ENCODE measurements at regions not wholly inside any gene's neighbourhood (a gene's known extent, or its start where the extent isn't known, plus 50 kb on each side); places are given as distances from the start of the nearest gene placed in this dataset.

DNA sequence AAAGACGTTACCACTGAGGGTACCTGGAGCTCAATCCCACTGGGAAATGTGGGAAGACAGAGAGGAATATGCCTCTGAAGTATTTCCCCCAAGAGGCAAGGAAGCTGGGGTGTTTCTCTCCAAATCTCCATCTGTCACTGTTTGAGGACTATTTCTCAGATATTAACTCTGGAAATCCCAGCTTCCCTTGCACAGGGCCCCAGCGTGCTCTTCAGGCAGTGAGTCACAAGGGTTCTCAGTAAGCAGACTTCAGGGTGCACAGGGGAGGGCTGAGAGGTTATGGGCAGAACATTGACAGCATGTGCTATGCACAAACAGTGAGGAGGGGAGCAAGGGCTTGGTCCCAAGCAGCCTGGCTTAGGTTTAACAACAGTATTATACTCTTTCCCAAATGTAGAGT, 60.9 kb upstream of the EED start:
- TF ChIP-seq, protein P1, sequence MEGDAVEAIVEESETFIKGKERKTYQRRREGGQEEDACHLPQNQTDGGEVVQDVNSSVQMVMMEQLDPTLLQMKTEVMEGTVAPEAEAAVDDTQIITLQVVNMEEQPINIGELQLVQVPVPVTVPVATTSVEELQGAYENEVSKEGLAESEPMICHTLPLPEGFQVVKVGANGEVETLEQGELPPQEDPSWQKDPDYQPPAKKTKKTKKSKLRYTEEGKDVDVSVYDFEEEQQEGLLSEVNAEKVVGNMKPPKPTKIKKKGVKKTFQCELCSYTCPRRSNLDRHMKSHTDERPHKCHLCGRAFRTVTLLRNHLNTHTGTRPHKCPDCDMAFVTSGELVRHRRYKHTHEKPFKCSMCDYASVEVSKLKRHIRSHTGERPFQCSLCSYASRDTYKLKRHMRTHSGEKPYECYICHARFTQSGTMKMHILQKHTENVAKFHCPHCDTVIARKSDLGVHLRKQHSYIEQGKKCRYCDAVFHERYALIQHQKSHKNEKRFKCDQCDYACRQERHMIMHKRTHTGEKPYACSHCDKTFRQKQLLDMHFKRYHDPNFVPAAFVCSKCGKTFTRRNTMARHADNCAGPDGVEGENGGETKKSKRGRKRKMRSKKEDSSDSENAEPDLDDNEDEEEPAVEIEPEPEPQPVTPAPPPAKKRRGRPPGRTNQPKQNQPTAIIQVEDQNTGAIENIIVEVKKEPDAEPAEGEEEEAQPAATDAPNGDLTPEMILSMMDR (IDR thresholded peaks at IDR 0.05): no peak
- Histone ChIP-seq H3K9me3 (ENCODE audit: control insufficient read depth, insufficient read depth, low read length) (no peaks in the 10 kb centered on the region), H3K4me3 (ENCODE audit: low read length) (no peak overlapping the region), H3K36me3 (ENCODE audit: control insufficient read depth, insufficient read depth, low read length) (no peaks in the 10 kb centered on the region), H3K4me1 (ENCODE audit: control insufficient read depth, insufficient read depth, low read length) (peaks cover 10% of the 10 kb centered on the region), H3K27me3 (ENCODE audit: control insufficient read depth, insufficient read depth, low read length) (no peaks in the 10 kb centered on the region), H3K27ac (ENCODE audit: low read length) (no peak overlapping the region)
- WGBS (ENCODE audit: insufficient coverage): 72% methylated on average over 2 of the region's 2 CpGs
- no peak overlapping the region for H3K27ac Mint-ChIP-seq
- H3K27me3 Mint-ChIP-seq (ENCODE audit: low read depth in 2 of 2): no peaks in the 10 kb centered on the region
- no peaks in the 10 kb centered on the region for H3K4me1 Mint-ChIP-seq
- H3K36me3 Mint-ChIP-seq: no peaks in the 10 kb centered on the region
- no peaks in the 10 kb centered on the region for H3K9me3 Mint-ChIP-seq
- DNase-seq (no peak), ATAC-seq (peak in 1 of 3 donors; percentile 31)
- no peak overlapping the region for H3K4me3 Mint-ChIP-seq
- intact Hi-C loops (cut with micrococcal nuclease): no loop called here

DNA sequence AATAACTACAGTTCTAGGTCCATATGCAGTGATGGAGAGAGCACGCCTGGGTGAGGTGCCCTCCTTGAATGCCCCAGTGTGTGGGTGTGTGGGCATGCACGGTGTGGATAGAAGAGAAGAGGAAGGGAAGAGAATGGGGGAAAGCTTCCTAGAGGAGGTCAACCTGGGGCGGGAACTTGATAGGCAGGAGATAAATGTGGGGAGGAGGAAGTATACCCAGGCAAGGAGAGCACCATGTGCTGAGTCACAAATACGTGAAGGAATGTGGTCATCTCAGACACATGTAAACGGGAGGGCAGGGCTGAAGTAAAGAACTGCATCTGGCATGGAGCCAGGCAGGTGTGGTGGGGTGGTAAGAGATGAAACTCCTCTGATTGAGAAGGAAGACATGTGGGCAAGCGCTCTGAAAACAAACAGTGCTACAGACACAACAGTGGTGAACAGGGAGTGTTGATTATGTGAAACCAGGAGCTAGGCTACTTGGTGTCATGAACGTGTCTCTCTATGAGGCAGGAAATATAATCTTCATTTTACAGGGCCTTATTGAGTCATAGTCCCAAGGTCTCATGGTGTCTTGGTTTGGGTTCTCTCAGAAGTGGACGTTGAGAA, 61.5 kb upstream of the EED start:
- Histone ChIP-seq H3K36me3 (ENCODE audit: control insufficient read depth, insufficient read depth, low read length) (no peaks in the 10 kb centered on the region), H3K4me1 (ENCODE audit: control insufficient read depth, insufficient read depth, low read length) (peaks cover 10% of the 10 kb centered on the region), H3K27ac (ENCODE audit: low read length) (no peak overlapping the region), H3K27me3 (ENCODE audit: control insufficient read depth, insufficient read depth, low read length) (no peaks in the 10 kb centered on the region), H3K4me3 (ENCODE audit: low read length) (no peak overlapping the region), H3K9me3 (ENCODE audit: control insufficient read depth, insufficient read depth, low read length) (no peaks in the 10 kb centered on the region)
- DNase-seq (peak in 1 of 2 donors; percentile 50), ATAC-seq (peak in 2 of 3 donors; percentile 47 to 81)
- intact Hi-C loops (cut with micrococcal nuclease): no loop called here
- Mint-ChIP-seq H3K9me3 (no peaks in the 10 kb centered on the region), H3K4me3 (no peak overlapping the region), H3K27ac (no peak overlapping the region), H3K27me3 (ENCODE audit: low read depth in 2 of 2) (no peaks in the 10 kb centered on the region), H3K4me1 (no peaks in the 10 kb centered on the region), H3K36me3 (no peaks in the 10 kb centered on the region)
- WGBS (ENCODE audit: insufficient coverage): 38% methylated on average over 8 of the region's 8 CpGs
- TF ChIP-seq, protein P1 (IDR thresholded peaks at IDR 0.05): no peak

DNA sequence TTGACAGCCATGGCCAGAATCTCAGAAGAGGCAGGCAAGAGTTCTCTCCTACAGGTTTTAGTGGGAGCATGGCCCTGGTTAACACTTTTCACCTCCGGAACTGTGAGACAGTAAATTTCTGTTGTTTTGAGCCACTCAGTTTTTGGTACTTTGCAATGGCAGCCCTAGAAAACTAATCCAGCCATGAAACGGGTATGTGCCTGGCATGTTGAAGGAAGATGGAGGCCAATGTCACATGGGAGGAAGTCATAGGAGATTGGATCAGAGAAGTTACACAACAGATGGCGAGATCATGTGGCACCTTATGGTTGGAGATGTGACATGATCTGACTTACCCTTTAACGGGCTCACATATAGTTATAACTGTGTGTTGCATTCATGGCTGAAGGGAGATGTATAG, 63.2 kb upstream of the EED start:
- H3K36me3 ChIP-seq (ENCODE audit: control insufficient read depth, insufficient read depth, low read length): no peaks in the 10 kb centered on the region
- no peaks in the 10 kb centered on the region for H3K9me3 ChIP-seq (ENCODE audit: control insufficient read depth, insufficient read depth, low read length)
- H3K27me3 ChIP-seq (ENCODE audit: control insufficient read depth, insufficient read depth, low read length): no peaks in the 10 kb centered on the region
- H3K4me3 Mint-ChIP-seq: no peak overlapping the region
- H3K4me1 ChIP-seq (ENCODE audit: control insufficient read depth, insufficient read depth, low read length): peaks cover 10% of the 10 kb centered on the region
- H3K27ac ChIP-seq (ENCODE audit: low read length): no peak overlapping the region
- TF ChIP-seq, protein P1 (IDR thresholded peaks at IDR 0.05): no peak
- intact Hi-C loops (cut with micrococcal nuclease): no loop called here
- H3K9me3 Mint-ChIP-seq: no peaks in the 10 kb centered on the region
- H3K4me3 ChIP-seq (ENCODE audit: low read length): no peak overlapping the region
- H3K27ac Mint-ChIP-seq: no peak overlapping the region
- 96% methylated on average over 3 of the region's 4 CpGs for WGBS (ENCODE audit: insufficient coverage)
- ATAC-seq: no peak
- no peak for DNase-seq
- H3K27me3 Mint-ChIP-seq (ENCODE audit: low read depth in 2 of 2): no peaks in the 10 kb centered on the region
- H3K36me3 Mint-ChIP-seq: no peaks in the 10 kb centered on the region
- peaks cover 0 to under 1% of the 10 kb centered on the region in 2 donors for H3K4me1 Mint-ChIP-seq

DNA sequence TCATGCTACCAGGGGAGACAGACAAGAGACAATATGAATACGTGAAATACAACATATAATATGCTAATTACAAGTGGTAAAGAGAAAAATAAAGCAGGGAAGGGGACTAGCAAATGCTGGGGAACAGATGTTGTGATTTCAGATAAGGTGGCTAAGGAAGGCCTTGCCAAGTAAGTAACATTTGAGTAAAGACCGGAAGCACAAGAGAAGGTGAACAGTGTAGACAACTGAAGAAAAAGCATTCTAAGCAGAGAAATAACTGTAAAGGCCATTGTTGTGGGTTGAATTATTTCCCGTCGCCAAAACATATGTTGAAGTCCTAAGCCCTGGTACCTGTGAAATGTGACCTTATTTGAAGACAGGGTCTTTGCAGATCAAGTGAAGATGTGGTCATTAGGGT, 63.7 kb upstream of the EED start:
- Mint-ChIP-seq H3K27ac (no peak overlapping the region), H3K4me1 (peaks cover 0 to 6% of the 10 kb centered on the region in 2 donors), H3K9me3 (no peaks in the 10 kb centered on the region), H3K4me3 (no peak overlapping the region), H3K27me3 (ENCODE audit: low read depth in 2 of 2) (peaks cover 0 to under 1% of the 10 kb centered on the region in 2 donors), H3K36me3 (no peaks in the 10 kb centered on the region)
- 55% methylated on average over 3 of the region's 4 CpGs for WGBS (ENCODE audit: insufficient coverage)
- intact Hi-C loops (cut with micrococcal nuclease): no loop called here
- H3K27ac ChIP-seq (ENCODE audit: low read length): no peak overlapping the region
- ATAC-seq (no peak), DNase-seq (no peak)
- no peaks in the 10 kb centered on the region for H3K27me3 ChIP-seq (ENCODE audit: control insufficient read depth, insufficient read depth, low read length)
- no peaks in the 10 kb centered on the region for H3K36me3 ChIP-seq (ENCODE audit: control insufficient read depth, insufficient read depth, low read length)
- H3K9me3 ChIP-seq (ENCODE audit: control insufficient read depth, insufficient read depth, low read length): no peaks in the 10 kb centered on the region
- H3K4me3 ChIP-seq (ENCODE audit: low read length): no peak overlapping the region
- TF ChIP-seq, protein P1 (IDR thresholded peaks at IDR 0.05): no peak
- H3K4me1 ChIP-seq (ENCODE audit: control insufficient read depth, insufficient read depth, low read length): peaks cover 10% of the 10 kb centered on the region

All from natural killer cell (primary cell).